ENCODE measurements at regions not wholly inside any gene's neighbourhood (a gene's known extent, or its start where the extent isn't known, plus 50 kb on each side); places are given as distances from the start of the nearest gene placed in this dataset.

DNA sequence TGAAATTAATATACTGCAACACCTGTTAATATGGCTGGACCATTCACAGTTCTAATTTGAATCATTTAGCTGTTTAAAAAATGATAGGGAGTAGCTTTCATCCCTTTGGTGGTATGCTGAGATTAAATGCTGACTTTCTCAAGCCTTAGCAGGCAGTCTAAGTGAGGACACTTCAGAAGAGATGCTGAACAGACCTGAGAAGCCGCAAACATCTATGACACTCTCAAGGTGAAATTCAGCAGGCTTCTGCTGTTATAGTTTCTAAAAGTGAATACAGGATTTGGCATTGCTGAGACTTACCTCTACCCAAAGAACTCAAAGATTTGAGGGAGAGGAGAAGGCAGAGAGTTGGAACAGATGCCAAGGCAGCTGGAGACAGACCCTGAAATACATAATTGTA is 431.2 kb upstream of the FAM98A start:
- no peak for DNase-seq

GRCh38 chr2:34029073-34029472 is 430.0 kb upstream of the FAM98A start:
- DNase-seq = no peak

DNA sequence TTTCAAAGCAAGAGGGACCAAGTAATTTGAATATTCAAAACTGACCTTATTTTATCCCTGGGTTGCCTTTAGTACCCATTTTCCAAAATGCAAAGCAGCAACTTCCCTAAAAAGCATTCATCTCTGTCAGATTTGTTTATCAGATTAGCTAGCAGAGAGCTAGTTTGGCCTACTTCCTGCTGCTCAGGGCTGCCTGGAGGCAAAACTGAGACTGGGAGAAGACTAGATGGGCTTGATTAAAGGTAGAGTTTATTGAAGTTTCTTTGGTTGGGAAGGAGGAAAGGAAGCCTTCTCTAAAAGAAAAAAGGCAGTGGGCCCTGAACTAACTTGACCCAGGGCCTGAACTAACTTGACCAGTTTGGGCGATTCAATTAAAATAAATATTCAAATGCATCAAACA is 426.1 kb upstream of the FAM98A start:
- no peak for DNase-seq

DNA sequence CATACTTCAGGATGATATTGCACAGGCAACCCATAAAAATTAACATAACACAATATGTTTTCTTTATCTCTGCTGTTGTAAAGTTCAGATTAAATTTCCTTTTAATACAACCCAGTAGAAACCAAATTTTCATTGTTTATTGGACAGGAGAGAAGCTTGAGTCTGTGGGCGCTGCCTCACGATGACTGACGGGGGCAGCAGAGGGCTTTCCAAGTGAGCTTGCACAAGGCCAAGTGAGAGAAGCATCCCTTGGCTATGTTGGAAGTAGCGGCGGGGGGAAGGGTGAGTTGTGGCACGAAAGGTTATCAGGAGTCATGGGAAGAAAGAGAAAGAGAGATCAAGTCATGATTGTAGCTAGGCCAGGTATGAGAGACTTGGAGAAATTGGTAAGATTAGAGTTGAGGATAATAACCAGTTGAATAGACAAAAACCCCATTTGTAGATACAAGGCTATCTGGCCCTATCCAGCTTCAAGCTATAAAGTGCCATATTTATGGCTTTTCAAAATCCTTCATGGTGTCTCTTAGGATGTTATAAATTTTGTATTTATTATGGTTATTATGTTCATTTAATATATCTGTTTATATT is 413.7 kb upstream of the FAM98A start:
- DNase-seq = no peak

DNA sequence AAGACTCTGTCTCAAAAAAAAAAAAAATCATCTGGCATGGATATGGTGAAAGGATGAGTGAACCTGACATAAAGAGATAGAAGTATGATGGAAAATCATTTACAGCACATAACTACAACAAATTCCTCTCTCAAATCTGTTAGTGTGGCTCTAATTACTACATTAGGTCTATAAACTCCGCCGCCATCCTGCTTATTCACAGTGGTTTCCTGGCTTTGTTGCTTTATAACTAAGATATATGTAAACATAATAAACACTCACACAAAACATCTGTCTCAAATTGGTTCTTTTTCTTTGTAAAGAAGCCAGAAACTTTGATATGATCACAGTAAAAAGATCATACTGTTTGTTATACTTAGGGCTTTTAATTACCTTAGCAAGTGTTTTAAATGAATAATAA is 412.6 kb upstream of the FAM98A start:
- no peak for DNase-seq

- no peak for DNase-seq
These were observed 406.8 kb upstream of the FAM98A start for GRCh38 chr2:34005901-34006300.

DNA sequence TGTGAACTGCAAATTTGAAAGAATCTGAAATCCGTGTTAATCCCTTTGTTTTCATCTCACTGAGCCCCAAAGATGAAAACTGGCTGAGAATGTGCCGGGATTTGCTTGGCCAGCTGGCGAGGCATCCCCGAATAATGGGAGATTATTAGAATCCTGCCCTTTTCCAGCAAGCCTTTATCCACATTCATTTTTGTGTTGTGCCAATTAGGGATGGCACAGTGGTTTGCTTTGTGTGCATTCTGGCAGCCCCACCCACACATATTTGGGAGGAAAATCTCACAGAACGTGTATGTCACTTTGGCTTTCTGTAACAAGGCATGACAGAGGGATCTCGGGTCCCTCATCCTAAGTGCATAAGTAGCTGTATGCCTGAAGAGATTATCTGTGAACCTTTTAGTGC is 405.8 kb upstream of the FAM98A start:
- no peak for DNase-seq

DNA sequence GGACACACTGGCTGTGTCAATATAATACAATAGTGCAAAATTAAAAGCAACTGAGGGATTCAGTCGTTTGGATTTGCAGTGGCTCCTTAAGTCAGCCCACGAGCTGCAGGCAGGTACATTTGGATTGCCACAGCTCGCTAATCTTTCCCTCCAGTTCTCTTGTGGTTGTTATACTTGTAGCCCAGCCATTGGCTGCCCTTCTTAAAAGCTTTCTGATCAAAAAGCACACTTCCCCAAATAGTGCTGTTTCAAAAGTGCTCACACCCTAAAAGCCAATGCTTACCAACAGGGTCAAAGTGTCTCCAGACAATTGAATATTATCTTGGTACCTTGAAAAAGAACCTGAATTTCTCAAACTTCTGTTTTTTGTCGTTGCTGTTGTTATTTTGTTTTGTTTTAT is 404.7 kb upstream of the FAM98A start:
- no peak for DNase-seq

DNA sequence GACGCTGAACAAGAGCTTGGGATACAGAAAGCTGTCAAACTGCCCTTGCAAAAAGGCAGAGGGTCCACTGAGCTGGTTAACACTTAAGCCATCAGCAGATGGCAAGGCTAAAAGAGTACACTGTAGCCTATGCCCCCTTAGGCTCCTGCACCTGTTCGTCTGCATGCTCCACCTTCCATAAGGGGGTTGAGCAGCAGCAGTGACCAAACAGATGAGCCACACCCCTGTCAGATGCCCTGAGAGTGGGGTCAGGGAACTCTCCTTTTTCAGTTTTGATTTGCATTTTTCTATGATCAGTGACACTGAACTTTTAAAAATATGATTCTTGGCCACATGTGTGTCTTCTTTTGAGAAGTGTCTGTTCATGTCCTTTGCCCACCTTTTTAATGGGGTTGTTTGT is 402.5 kb upstream of the FAM98A start:
- no peak for DNase-seq

DNA sequence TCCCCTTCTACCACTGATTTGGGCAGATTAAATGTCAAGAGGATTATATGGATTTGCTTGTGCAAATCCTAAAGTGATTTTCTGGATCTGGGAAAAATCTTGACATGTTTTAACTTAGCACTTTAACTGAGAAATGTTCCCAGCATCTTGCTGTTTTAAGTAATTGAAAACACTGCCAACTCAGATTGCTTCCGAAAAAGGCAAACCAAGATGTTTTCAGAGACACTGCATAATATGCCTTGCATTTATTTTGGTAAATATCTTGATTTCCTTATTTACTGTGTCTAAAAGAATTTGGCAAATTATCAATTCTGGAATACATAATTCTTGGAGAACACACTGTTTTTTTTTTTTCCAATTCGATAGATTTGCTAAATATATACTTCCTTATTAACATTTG is 385.0 kb upstream of the FAM98A start:
- no peak for DNase-seq

GRCh38 chr2:33978471-33978870 is 379.4 kb upstream of the FAM98A start:
- no peak for DNase-seq

DNA sequence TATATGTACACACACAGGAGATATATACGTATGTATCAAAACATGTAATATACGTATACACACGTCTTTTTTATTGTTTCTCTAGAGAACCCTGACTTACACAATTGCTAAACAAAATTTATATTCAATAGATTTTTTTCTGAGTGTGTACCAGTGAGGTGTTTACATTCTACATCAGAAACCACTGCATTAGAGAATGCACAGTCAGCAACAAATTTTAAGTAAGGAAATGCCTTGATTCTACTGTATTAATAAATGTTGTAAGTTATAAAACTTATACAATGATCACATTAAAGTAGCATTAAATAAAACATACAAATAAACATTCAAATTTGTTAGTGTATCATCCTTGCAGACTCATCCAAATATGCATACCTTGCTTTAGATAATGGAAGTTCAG is 376.4 kb upstream of the FAM98A start:
- no peak for DNase-seq

DNA sequence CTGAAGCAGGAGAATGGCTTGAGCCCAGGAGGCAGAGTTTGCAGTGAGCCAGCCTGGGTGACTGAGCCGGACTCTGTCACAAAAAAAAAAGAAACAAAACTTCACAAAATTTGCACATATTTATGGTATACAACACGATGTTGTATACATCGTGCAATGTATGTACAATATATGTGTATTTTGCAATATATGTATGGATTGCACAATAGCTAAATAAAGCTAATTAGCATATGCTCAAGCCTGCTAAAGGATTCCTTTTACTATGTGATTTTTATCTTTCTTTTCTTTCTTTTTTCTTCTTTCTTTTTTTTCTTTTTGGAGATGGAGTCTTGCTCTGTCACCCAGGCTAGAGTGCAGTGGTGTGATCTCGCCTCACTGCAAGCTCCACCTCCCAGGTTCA is 368.0 kb upstream of the FAM98A start:
- no peak for DNase-seq

- no peak for DNase-seq
These were observed 359.5 kb upstream of the FAM98A start for GRCh38 chr2:33958591-33958990.

DNA sequence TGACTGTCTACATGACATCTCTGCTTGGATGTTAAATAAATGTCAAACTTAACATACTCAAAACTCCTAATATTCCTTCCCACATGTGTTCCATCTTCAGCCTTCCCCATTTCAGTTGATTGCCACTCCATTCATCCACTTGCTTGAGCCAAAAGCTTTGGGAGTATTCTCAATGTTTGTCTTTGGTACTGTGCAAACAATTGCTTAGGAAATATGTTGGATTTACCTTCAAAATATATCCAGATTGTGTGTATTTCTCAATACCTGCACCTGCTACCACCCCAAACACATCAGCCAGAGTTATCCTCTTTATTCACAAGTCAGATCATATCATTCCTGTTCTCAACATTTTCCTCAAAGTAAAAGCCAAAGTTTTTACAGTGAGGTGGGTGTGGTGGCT is 350.3 kb upstream of the FAM98A start:
- DNase-seq = no peak

DNA sequence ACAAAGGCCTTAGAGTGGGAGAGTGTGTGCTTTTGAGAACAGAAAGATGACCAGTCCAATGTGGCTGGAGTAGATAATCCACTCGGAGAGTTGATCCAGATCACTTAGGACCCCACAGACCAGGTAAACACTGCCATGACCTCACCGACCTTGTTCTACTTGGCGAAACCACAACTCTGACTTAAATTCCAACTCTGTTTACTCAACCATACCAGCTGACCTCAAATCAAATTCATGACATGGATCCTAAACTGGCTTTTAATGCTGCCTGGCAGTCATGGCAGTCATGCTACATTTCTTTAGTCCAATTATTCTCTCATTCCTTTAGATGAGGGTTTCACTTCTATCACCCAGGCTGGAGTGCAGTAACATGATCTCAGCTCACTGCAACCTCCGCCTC is 347.1 kb upstream of the FAM98A start:
- no peak for DNase-seq

- no peak for DNase-seq
These were observed 334.1 kb upstream of the FAM98A start for GRCh38 chr2:33933203-33933602.

DNA sequence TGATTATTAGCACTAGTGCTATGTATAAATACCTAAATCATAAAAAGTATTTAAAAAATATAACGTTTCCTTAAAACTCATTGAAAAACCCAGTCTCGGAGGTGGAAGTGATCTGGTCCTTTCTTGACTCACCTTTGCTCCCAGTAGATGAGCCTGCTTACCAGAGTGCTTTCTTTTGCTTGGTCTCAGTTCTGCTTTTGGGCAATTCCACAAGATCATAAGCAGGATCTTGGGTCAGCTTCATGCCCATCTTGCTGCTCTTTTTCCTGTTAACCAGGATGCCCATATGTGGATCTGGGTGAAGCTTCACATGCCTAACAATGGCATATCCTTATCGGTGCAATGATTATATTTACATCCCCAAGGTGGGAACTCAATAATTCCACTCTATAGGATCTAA is 332.1 kb upstream of the FAM98A start:
- no peak for DNase-seq

DNA sequence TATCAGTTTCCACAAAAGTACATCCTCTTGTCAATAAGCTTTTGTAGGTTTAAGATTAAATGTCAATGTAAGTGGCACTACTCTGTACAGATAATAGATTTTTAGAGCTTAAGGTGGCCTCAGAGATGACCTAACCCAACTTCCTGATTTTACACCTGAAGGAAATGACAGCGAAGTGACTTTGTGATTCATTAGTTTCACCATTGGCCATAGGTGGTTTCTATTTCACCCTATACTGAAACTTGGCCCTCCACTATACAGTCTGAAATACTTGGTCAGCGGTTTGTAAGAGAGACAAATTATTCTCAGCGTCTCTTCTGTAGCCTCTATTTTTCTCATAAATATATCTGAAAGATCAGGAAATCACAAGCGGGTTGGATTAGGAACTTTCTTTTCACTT is 330.4 kb upstream of the FAM98A start:
- no peak for DNase-seq

DNA sequence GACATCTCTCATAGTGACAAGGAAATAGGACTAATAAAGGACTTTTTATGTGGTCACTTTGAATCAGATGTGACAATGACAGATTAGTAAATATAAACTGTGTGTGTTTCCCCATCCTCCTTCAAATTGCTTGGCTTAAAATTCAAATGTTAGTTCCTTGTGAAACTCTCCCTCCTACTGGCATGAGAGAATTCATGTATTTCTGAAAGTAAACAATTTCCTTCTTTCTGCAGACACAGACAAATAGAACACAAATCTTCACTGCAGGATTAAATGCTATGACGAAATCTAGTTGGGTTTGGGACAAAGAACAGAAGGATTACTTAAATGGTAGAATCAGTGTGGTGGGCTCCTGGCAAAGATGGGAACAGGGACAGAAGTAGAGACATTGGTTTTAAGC is 328.7 kb upstream of the FAM98A start:
- no peak for DNase-seq

GRCh38 chr2:33925311-33925710 is 326.2 kb upstream of the FAM98A start:
- no peak for DNase-seq

DNA sequence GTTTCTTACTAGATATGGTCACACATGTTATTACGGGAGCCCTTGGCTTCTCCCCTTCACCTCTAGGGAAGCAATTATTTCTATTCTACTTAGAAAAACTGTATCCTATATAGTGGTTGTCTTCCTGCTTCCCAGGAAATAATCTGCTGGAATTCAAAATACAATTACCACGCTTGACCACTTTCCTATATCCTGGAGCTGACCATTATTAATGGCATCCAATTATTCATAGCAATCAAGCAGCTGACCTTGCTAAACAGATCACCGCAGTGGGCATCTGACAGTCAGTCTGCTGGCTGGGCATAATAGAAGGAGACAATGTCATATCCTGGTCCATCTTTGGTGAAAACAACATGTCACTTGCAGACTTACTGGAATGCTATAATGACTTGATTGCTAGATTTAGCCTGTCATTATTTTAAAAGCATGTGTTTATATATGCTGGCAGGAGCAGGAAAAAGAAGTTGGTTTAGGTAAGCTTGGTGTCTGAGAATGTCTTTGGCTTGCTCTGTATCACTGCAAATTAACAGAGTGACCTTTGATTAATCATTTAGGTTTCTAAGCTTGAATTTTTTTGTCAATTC is 325.6 kb upstream of the FAM98A start:
- no peak for DNase-seq

GRCh38 chr2:33917252-33917651 is 318.2 kb upstream of the FAM98A start:
- no peak for DNase-seq

- no peak for DNase-seq
These were observed 314.0 kb upstream of the FAM98A start for GRCh38 chr2:33913071-33913616.

DNA sequence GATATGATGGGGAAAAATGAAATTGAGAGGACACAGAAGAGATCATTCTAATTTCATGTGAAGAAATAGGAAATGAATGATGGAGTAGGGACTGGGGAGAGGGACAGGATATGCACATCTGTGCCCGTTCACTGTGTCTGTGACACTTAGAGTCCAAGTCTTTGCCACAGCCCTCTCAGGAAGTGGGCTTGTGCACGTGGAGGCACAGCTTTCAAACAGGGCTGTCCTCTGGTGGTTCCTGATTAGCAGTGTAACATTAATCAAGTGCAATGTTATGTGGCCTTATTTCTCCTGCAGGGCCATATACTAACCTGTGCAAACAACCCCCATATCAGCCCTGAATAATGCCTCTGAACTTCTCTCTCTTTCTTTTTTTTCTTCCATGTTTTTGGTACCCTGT is 312.2 kb upstream of the FAM98A start:
- DNase-seq = no peak

Data from T1000 (cell line).